SK-N-SH (cell line): ENCODE measurements at regions not wholly inside any gene's neighbourhood (a gene's known extent, or its start where the extent isn't known, plus 50 kb on each side); places are given as distances from the start of the nearest gene placed in this dataset.

Experiments used
- CTCF ChIA-PET: fragments of 300-600, 350-600 bp; formaldehyde crosslinking; extraction: SDS; loops from one replicate; lab custom pipeline; 2021; lab: Yijun Ruan, JAX
- POLR2A ChIA-PET: fragments of 350-600 bp; sonication (Branson Sonifier 250); formaldehyde crosslinking; extraction: SDS; loops from one replicate; lab custom pipeline; 2020; ENCODE audit warnings: antibody characterized with exemption, inconsistent platforms; lab: Yijun Ruan, JAX
- DNase-seq: peaks from one replicate; pipeline ENCODE4 v3.0.0; 2012
- H2AFZ ChIP-seq: fragments of 200-600 bp; sonication (generic); 2 replicates; pipeline ENCODE4 v1.8.1; 2016; ENCODE audit warnings: antibody characterized with exemption, mild to moderate bottlenecking, low read depth
- H3F3A ChIP-seq: fragments of 200-600 bp; sonication (generic); replicated peaks from 2 replicates; pipeline ENCODE3; 2016; ENCODE audit warnings: antibody characterized with exemption, mild to moderate bottlenecking; ENCODE audit not compliant: insufficient read depth
- H3K27ac ChIP-seq, 2 experiments: fragments of 200-500 bp in 1 of 2; fragments of 200-600 bp in 1 of 2; sonication (Bioruptor generic) in 1 of 2; sonication (generic), shearing (Covaris generic) in 1 of 2; 2 replicates each; pipeline versions ENCODE4 v1.5.1 to v1.6.1; 2014 to 2016; ENCODE audit warnings: low read depth in 2 of 2, inconsistent platforms in 1 of 2, low read length in 1 of 2, mild to moderate bottlenecking in 1 of 2, mixed read lengths in 1 of 2
- H3K27me3 ChIP-seq: fragments of 200-600 bp; sonication (generic), shearing (Covaris generic); 2 replicates; pipeline ENCODE4 v1.6.1; 2016; ENCODE audit warnings: mixed run types; ENCODE audit not compliant: insufficient read depth
- H3K36me3 ChIP-seq, 2 experiments: fragments of 200-500 bp in 1 of 2; fragments of 200-600 bp in 1 of 2; sonication (Bioruptor generic) in 1 of 2; sonication (generic) in 1 of 2; replicated peaks in 1 of 2; 2 replicates each; pipeline versions ENCODE3 to v1.5.1; 2014 to 2016; ENCODE audit warnings: low read length in 1 of 2, mild to moderate bottlenecking in 1 of 2; ENCODE audit not compliant: insufficient read depth in 2 of 2, control insufficient read depth in 1 of 2
- H3K4me1 ChIP-seq, 2 experiments: fragments of 200-500 bp in 1 of 2; fragments of 200-600 bp in 1 of 2; sonication (Bioruptor generic) in 1 of 2; sonication (generic), shearing (Covaris generic) in 1 of 2; 2 replicates each; pipeline versions ENCODE4 v1.5.1 to v1.6.1; 2014 to 2016; ENCODE audit warnings: low read depth in 1 of 2, low read length in 1 of 2, mixed run types in 1 of 2; ENCODE audit not compliant: insufficient read depth in 2 of 2, control insufficient read depth in 1 of 2
- H3K4me2 ChIP-seq: fragments of 200-600 bp; sonication (generic), shearing (Covaris generic); 2 replicates; pipeline ENCODE4 v1.6.1; 2017; ENCODE audit warnings: mixed run types
- H3K4me3 ChIP-seq, 2 experiments: fragments of 200-500 bp in 1 of 2; fragments of 200-600 bp in 1 of 2; sonication (Bioruptor generic) in 1 of 2; sonication (generic), shearing (Covaris generic) in 1 of 2; 2 replicates each; pipeline versions ENCODE4 v1.5.1 to v1.8.1; 2014 to 2016; ENCODE audit warnings: low read depth in 2 of 2, inconsistent platforms in 1 of 2, low read length in 1 of 2, mild to moderate bottlenecking in 1 of 2, mixed read lengths in 1 of 2, moderate library complexity in 1 of 2
- H3K79me2 ChIP-seq: fragments of 200-600 bp; sonication (generic); 2 replicates; pipeline ENCODE4 v1.8.1; 2017; ENCODE audit warnings: mild to moderate bottlenecking; ENCODE audit not compliant: insufficient read depth
- H3K9ac ChIP-seq: fragments of 200-600 bp; sonication (generic); 2 replicates; pipeline ENCODE4 v1.6.1; 2017; ENCODE audit warnings: mixed run types
- H3K9me2 ChIP-seq: fragments of 200-600 bp; sonication (generic); 2 replicates; pipeline ENCODE4 v1.6.1; 2017; ENCODE audit warnings: mixed run types
- H3K9me3 ChIP-seq: fragments of 200-600 bp; sonication (generic); 2 replicates; pipeline ENCODE4 v1.6.1; 2017; ENCODE audit warnings: mixed run types, mild to moderate bottlenecking, moderate library complexity
- H4K20me1 ChIP-seq: fragments of 200-600 bp; sonication (generic); 2 replicates; pipeline ENCODE4 v1.6.1; 2017; ENCODE audit warnings: mild to moderate bottlenecking, mixed run types; ENCODE audit not compliant: insufficient read depth
- CHD2 ChIP-seq: fragments of 150-350 bp; IDR thresholded peaks from 2 replicates; pipeline ENCODE4 v1.6.1; 2018; ENCODE audit warnings: low read length; ENCODE audit not compliant: partially characterized antibody
- EP300 ChIP-seq, 2 experiments: IDR thresholded peaks; 2 replicates each; pipeline versions ENCODE4 v1.4.0 to v1.6.1; 2012; ENCODE audit warnings: borderline replicate concordance in 1 of 2, low read depth in 1 of 2, low read length in 1 of 2
- EZH2phosphoT487 ChIP-seq: fragments of 200-600 bp; sonication (generic); IDR thresholded peaks from 2 replicates; pipeline ENCODE4 v1.6.1; 2017; ENCODE audit warnings: low read depth, mixed run types, mild to moderate bottlenecking, antibody characterized with exemption, moderate library complexity, borderline replicate concordance
- FOXM1 ChIP-seq: IDR thresholded peaks from 2 replicates; pipeline ENCODE4 v1.4.0; 2012; ENCODE audit warnings: low read depth, mild to moderate bottlenecking
- GABPA ChIP-seq: IDR thresholded peaks from 2 replicates; pipeline ENCODE4 v1.4.0; 2012; ENCODE audit warnings: low read depth, mild to moderate bottlenecking
- GATA2 ChIP-seq: sonication (generic); formaldehyde crosslinking; IDR thresholded peaks from 2 replicates; pipeline ENCODE4 v1.5.0; 2020; ENCODE audit warnings: mild to moderate bottlenecking, missing genetic modification reagents
- IRF3 ChIP-seq: fragments of 150-350 bp; IDR thresholded peaks from 2 replicates; pipeline ENCODE4 v1.6.1; 2016; ENCODE audit warnings: mild to moderate bottlenecking, low read depth, low read length
- JUND ChIP-seq: IDR thresholded peaks from 2 replicates; pipeline ENCODE4 v1.4.0; 2012
- MAX ChIP-seq: IDR thresholded peaks from 2 replicates; pipeline ENCODE4 v1.4.0; 2012; ENCODE audit warnings: low read depth
- MEF2A ChIP-seq: IDR thresholded peaks from 2 replicates; pipeline ENCODE4 v1.4.0; 2012; ENCODE audit warnings: low read depth, borderline replicate concordance
- NRF1 ChIP-seq: IDR thresholded peaks from 2 replicates; pipeline ENCODE4 v1.6.1; 2012; ENCODE audit warnings: low read depth, mild to moderate bottlenecking, low read length
- PBX3 ChIP-seq: IDR thresholded peaks from 2 replicates; pipeline ENCODE4; 2012
- TEAD4 ChIP-seq: IDR thresholded peaks from 2 replicates; pipeline ENCODE4 v1.4.0; 2012; ENCODE audit warnings: mild to moderate bottlenecking, borderline replicate concordance; ENCODE audit not compliant: insufficient read depth
- USF2 ChIP-seq: fragments of 150-350 bp; IDR thresholded peaks from 2 replicates; pipeline ENCODE4 v1.6.1; 2017; ENCODE audit warnings: antibody characterized with exemption, low read length, low read depth, borderline replicate concordance
- YY1 ChIP-seq: IDR thresholded peaks from 2 replicates; pipeline ENCODE4 v1.4.0; 2012; ENCODE audit warnings: low read depth, mild to moderate bottlenecking
- WGBS: methylation state at CpG from one replicate; pipeline ENCODE4 v1.1.6; 2017; ENCODE audit warnings: low lambda C conversion rate; 5-methylcytosine and 5-hydroxymethylcytosine counted together

- DNase-seq = no peak
- Histone ChIP-seq H4K20me1 (no peaks in the 10 kb centered on the region), H3F3A (no peaks in the 10 kb centered on the region), H3K4me1 (no peaks in the 10 kb centered on the region; a peak in 1 of 4 replicates), H3K4me2 (no peak overlapping the region), H3K36me3 (no peaks in the 10 kb centered on the region), H3K9ac (no peak overlapping the region), H3K9me2 (no peaks in the 10 kb centered on the region), H3K79me2 (no peaks in the 10 kb centered on the region), H3K27ac (no peak overlapping the region), H3K4me3 (no peak overlapping the region), H3K9me3 (no peaks in the 10 kb centered on the region), H2AFZ (no peak overlapping the region), H3K27me3 (no peaks in the 10 kb centered on the region)
- WGBS = 63% methylated on average over 7 of the region's 7 CpGs
- ChIA-PET CTCF (no interaction called here), POLR2A (no interaction called here)
- TF ChIP-seq TEAD4 (no peak), CHD2 (no peak), GABPA (no peak), FOXM1 (no peak), USF2 (no peak), PBX3 (no peak), MAX (no peak), IRF3 (no peak), JUND (no peak), MEF2A (no peak), EP300 (IDR thresholded peaks at IDR 0.05; ENCODE audit: borderline replicate concordance in 1 of 2, low read depth in 1 of 2, low read length in 1 of 2) (no peak), NRF1 (no peak), EZH2phosphoT487 (no peak), YY1 (no peak), GATA2 (CRISPR knock-in tag) (no peak)
Measured at GRCh38 chr18:6659963-6660725, 69.4 kb upstream of the ARHGAP28 start.
